HPDE6-E6E7 (cell line): ENCODE measurements at regions not wholly inside any gene's neighbourhood (a gene's known extent, or its start where the extent isn't known, plus 50 kb on each side); places are given as distances from the start of the nearest gene placed in this dataset.
"Not testable (repeated sequence)": the region's sequence is repeated elsewhere in the genome, so short reads cannot be mapped to it uniquely, and the experiment has no call there.

Experiments used
- DNase-seq: peaks from one replicate; pipeline ENCODE4 v3.0.0; 2011; ENCODE audit warnings: missing footprints; ENCODE audit errors: extremely low spot score

DNA sequence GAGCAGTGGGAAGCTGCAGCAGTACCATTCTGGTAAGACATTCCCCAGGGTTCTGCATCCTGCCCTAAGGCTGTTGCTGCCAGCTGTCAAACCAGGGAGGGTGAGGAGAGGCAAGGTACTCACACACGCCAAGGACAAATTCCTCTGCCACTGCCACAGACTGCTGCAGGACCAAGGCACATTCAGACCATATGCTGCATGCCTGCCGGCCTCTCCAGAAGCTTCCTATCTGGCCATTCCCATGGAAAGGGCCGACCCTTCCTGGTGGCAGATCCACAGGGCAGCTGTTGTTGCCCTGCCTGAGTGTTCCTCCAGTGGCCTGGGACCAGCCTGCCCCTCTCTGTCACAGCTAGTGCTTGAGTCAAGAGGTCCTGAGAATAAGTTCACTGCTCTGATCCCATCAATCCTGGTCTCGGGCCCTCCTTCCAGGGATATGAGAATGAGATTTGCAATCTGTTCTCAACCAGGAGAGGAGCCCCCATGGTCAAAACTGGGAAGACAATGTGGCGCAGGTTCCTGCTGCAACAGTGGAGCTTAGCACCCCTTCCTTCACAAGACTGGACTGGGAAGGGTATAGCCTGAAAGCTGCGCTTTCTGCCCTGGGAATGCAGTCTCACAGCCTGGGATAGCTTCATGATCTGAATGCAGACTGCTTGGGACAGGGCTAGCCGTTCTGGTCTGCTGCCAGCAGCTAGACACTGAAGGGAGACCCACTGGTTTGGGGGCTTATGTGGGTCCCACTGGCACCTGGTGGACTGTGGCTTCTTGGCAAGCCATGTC lies 342.5 kb upstream of the NDST3 start:
- DNase-seq: no peak

DNA sequence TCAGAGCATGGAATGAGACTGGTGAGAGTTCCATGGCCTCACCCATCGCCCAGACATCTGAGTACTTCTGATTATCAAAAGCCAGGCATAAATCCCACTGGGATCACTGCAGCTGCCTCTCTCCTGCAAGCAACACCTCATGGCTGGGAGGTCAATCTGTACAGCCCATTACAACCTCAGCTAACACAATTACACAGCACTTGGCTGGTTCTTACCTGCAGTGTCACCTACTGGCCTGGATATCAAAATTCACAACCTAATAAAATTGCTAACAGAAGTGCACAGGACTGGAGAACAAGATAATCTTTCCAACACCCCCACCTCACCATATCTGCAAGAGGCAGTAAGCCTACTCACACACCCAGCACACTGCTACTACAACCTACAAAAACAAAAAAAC lies 341.7 kb upstream of the NDST3 start:
- no peak for DNase-seq

DNA sequence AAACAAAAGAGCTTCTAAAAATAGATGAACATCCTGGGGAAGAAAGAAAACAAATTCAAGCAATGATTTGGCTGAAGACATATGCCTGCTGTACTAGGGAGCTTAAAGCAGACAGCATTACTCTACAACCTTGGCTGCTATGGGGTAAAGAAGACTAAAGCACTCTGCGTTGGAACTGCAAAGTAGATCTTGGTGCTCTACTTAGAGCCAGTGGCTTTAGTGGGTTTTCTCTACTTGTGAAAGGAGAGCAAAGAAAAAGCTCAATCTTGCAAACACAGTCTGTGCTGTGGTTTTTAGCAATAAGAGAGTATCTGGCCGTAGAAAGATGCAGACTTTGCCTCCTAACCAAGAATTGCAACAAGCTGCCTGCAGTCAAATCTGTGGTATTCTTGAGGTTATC lies 334.7 kb upstream of the NDST3 start:
- no peak for DNase-seq

DNA sequence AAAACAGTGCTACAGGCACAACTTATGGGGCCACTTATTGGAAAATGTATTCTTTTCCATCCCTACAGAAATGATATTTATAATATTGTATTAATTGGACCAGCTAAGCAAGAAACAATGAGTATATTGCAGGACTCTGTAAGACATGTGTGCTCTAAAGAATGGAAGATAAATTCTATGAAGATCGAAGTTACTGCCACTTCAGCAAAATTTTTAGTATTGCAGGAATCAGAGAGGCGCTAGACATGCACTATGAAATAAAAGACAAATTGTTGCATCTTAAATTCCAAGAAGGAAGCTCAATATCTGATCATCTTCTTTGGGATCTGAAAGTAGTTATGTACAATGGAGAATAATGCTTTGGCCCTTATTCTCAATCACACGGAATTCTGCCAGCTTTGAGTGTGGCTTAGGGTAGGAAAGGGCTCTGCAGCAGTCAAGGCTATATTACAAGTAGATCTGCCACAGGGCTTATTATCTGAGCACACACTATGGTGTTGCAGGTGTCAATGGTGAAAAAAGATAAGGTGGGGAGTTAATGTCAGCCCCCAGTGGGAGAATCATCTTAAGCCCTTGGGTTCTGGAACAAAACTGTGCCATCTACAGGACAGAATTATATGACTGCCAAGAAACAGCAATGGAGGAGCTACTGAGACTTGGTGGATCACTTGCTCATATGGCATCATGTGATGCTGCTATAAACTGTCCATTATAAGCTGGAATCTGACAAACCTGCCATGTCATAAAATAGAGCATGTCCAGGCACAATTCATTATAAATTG lies 334.0 kb upstream of the NDST3 start:
- DNase-seq: no peak

DNA sequence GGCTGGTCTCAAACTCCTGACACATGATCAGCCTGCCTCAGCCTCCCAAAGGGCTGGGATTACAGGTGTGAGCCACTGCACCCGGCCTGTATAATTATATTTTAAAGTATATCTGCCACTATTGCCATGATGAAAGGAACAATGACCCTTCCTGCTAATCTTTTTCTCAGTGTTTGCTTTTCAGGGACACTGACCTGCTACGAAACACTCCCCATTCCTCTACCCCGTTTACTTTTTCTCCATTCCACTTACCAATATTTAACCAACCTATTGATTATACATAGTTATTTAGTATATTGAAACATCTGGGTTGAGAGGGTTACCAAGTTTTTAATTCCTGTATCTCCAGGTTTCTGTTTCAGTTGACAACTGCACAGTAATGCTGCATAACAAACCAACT lies 331.9 kb upstream of the NDST3 start:
- DNase-seq: no peak

DNA sequence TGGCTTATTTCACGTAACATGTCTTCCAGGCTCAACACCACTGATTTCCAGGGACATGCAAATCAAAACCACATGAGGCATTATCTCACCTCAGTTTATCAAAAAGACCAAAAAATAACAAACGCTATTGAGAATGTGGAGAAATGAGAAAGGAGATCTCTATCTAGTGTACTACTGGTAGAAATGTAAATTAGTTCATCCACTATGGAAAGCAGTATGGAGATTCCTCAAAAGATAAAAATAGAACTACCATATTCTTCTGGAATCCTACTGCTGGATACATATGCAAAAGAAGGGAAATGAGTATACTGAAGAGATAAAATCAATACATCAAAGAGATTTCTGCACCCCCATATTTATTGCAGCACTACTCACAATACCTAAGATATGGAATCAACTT lies 329.6 kb upstream of the NDST3 start:
- no peak for DNase-seq

DNA sequence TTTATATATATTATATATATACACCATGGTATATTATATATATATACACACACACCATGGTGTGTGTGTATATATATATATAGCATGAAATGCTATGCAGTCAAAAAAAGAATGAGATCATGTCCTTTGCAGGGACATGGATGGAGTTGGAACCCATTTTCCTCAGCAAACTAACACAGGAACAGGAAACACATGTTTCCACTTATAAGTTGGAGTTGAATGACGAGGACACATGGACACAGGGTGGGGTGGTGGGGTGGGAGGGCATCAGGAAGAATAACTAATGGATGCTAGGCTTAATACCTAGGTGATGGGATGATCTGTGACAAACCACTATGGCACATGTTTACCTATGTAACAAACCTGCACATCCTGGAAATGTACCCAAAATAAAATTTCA lies 293.6 kb upstream of the NDST3 start:
- no peak for DNase-seq

DNA sequence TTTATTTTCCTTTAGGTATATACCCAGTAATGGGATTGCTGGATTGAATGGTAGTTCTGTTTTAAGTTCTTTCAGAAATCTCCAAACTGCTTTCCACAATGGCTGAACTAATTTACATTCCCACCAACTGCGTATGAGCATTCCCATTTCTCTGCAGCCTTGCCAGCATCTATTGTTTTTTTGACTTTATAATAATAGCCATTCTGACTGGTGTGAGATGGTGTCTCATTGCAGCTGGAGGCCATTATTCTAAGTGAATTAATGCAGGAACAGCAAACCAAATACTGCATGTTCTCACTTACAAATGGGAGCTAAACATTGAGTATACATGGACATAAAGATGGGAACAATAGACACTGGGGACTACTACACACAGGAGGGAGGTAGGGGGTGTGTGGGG lies 288.9 kb upstream of the NDST3 start:
- not testable (repeated sequence) for DNase-seq

DNA sequence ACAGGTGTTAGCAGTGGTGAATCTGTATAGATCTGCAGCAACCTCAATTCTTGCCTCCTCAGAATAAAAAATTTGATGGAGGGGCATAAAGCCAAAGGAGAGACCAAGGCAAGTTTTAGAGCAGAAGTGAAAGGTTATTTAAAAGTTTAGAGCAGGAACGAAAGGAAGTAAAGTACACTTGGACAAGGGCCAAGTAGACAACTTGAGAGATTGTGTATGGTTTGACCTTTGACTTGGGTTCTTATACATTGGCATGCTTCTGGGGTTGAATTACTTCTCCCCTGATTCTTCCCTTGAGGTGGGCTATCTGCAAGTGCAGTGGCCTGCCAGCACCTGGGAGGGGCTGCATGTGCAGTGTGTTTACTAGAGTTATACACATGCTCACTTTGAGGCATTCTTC lies 278.8 kb upstream of the NDST3 start:
- no peak for DNase-seq

DNA sequence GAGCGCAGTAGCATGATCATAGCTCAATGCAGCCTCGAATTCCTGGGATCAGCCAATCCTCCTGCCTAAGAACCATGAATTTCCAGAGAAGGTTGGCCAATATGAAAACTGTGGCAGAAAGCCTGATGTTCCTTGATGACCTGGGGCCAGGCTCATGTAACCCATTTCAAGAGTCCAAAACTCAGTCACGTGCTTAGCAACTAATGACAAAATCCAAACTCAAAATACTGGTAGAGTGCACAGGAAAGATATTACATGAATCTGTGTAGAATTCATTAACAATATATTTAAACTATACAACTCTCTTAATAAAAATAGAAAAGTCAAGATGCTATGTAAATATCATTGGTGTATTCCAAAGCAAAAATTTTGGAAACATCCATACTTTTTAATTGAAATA lies 265.7 kb upstream of the NDST3 start:
- DNase-seq: no peak

DNA sequence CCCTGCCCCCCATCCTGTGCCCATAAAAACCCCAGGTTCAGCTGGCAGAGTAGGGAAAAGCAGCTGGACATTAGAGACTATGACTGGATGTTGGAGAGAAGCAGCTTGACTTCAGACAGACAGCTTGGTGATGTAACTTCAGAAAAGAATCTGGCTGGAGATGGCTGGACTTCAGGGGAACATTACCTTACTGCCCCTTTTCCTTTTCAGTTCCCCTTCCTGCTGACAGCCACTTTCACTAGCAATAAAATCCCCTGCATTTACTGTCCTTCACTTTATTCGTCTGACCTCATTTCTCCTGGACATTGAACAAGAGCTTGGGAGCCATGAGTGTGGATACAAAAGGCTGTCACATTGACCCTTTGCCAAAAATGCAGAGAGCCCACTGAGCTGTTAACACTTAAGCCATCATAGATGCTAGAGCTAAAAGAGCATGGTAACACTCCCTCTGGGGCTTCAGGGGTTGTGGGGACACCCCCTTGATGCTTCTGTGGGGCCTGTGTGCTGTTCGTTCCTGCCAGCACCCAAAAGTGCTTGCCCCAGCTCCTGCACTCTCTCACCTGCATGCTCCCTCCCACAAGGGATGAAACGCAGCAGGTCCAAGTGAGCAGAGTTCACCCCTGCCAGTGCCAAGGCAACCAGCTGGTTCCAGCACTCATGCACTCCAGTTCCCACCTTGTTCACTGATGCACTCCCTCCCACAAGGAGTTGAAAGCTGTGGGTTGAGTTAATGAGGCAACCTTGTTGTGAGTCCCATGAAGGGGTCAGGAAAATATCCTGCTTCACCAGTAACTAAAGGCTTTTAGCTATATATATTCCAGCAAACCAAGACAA lies 263.8 kb upstream of the NDST3 start:
- DNase-seq: no peak

DNA sequence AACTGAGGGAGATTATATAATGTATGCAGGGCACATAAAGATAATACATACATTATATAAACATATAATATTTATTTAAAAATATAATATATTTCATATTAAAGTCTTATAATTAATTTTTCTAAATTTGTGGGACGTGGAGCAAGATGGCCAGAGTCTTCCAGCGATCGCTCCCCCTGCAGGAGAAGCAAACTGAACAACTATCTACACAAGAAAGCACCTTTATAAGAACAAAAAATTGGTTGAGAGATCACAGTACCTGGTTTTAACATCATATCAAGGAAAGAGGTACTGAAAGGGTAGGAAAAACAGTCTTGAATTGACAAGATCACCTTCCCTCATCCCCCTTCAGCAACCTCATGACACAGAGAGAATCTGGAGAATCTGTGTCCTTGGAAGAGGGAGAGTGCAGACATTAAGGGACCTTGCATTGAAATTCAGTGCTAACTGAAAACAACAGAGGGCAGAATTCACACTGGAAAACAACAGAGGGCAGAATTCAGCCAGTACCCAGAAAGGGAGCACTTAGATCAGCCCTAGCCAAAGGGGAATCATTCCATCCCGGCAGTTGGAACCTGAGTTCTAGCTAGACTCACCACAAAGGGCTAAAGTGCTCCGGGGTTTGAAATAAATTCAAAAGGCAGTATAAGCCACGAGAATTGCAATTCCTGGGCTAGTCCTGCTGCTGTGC lies 262.5 kb upstream of the NDST3 start:
- no peak for DNase-seq

DNA sequence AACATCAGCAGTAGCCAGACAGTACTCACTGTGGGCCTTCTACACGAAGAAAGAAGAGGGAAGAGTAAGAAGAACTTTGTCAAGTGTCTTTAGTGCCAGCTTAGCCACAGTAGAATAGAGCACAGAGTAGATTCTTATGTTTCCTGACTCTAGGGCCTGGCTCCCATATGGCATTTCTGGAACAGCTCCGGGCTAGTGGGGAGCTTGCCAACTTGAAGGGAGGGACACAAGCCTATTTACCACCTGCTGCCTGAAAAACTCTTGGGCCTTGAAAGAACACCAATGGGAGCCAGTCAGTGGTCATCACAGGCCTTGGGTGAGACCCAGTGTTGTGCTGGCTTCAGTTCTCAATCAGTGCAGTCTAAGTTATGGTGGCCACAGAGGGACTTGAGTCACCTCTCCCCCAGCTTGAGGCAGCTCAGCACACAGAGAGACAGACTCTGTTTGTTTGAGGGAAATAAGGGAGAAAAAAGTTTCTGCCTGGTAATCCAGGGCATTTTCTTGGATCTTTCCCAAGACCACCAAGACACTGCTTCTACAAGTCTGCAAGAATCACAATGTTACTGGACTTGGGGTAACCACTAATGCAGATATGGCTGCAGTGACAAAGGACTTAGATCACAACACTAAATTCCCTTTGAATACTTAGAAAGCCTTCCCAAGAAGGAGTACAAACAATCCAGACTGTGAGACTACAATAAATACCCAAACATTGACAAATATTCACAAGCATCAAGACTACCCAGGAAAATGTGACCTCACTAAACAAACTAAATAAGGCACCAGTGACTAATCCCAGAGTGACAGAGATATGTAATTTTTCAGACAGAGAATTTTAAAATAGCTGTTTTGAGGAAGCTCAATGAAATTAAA lies 261.0 kb upstream of the NDST3 start:
- DNase-seq: no peak

DNA sequence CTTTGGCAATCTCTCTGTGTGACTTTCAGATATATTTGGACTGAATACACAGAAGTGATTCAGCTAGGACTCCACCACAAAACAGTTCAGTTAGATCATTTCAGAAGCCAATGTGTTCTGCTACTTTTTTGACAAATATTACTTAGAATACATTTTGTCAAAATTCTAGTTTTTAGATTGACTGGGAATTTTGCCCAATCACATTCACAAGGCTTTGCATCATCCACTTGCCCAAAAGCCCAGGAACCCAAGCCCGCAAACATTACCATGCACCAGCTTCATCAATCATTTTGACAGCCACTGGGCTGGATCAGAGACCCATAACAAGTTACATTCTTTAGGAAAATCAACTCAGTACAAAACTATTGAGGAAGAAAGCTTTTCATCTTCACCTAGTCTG lies 256.6 kb upstream of the NDST3 start:
- DNase-seq: no peak

DNA sequence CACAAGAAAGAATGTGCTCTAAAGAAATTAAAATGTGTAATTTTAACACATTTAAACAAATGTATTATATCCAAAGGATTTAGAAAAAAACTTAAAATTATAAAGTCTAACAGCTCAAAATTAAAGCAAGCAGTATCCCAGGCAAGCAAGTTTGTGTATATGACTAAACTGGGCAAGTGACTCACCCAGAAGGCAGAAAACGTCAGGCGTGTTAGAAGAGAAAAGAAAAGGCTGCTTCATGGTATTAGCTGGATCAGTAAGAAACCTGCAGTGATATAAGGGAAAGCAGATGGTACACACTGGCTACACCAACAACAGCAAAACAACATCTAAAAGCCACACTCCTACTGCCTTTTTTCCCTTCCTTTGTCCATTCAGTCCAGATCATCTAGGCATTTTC lies 250.6 kb upstream of the NDST3 start:
- DNase-seq: no peak

DNA sequence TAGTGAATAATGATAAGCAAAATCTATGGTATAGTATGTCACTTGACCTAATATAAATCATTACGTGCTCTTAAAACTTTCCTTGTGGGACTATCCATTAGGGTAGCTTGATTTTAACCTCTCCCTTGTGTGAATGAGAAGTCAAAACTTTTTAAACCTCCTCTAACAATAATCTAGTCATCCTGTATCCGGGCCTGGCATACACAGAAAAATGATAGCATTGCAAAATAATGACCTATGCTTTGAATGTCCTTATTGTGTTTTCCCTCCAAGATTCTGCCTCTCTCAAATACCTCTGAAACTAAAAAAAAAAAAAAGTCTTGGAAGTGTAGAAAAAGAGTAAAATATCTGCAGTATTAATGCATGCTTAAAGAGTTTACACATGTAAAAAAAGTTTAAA lies 250.0 kb upstream of the NDST3 start:
- no peak for DNase-seq

DNA sequence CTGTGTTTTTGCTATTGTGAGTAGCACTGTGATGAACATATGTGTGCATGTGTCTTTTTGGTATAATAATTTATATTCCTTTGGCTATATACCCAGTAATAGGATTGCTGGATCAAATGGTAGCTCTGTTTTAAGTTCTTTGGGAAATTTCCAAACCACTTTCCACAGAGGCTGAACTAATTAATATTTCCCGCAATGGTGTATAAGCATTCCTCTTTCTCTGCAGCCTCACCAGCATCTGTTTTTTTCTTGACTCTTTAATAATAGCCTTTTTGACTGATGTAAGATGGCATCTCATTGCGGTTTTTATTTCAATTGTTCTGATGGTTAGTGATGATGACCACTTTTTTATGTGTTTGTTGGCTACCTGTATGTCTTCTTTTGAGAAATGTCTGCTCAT lies 247.7 kb upstream of the NDST3 start:
- no peak for DNase-seq

DNA sequence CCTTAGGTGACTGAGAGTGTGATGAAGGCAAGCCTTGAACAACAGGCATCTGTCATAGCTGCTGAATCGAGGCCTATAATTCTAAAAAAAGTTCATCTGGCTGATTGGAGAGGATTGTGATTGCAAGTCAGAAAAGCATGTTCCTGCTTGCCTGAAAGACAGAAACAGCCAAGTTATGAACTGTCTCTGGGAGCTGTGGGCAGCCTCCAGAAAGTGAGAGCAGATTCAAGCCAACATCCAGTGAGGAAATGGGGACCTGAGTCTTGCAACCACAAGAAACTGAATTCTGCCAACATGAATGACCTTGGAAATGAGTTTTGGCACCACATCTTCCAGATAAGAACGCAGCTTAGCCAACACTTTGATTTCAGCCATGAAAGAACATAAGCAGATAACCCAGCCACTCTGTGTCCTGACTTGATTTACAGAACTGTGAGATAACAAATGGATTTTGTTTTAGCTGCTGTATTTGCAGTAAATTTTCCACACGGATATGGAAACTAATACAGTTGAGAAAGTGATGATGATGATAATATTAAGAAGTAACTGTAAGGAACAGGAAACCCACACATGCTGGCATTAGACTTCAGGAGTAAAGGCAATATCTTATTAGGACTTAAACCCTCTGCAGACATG lies 240.3 kb upstream of the NDST3 start:
- peak; percentile 28 for DNase-seq

DNA sequence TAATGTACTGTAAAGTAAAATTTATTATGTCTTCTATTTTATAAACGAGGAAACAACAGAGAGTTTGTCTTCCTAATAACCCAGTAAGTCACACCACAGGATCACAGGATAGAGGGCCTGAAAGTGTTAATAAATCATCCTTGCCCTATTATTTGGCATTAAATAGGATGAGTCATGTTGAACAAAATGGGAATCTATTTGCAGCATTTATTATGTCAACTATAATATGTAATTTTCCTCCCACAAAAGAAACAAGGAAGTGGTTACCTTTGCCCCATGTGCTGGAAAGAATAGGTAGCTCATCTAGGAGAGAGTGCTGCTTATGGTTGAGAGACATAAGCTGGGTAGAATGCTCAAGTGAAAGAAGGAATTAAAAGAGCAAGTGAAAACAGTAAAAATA lies 237.6 kb upstream of the NDST3 start:
- DNase-seq: no peak

DNA sequence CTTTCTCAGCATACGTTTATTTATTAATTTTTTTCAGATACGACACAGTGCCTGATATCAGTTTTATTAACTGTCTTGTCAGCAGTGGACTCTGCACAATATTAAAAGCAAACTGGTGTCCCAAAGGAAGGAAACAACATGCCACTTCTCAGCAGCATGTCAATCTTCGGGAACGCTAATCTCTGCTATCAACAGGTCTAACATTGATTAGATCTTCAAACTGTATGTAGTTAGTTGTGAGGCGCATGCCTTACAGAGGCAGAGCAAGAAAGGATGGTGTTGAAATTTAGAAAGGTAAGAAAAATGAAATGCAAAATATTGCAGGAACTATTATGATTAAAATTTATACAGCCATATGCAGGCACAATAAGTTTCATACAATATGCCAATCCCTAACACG lies 233.7 kb upstream of the NDST3 start:
- no peak for DNase-seq

DNA sequence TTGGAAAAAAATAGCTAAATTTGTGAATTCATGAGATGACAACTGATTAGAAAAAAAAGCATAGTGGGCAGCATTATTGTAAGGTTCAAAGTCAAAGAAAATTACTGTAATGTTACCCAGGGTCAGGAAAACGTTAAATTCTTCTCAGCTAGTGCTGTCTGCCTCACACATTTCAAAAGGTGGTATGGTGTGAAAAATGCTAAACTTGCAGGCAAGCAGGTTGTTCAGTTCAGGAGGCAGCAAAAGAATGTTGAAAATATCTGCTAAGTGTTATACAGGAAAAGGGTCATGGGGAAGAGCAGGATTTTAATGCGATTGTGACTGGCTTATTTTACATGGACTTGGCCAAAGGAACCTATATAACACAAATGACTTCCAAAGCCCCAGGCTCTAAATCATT lies 232.5 kb upstream of the NDST3 start:
- DNase-seq: no peak
